HG03045 (cell line): ENCODE measurements at regions not wholly inside any gene's neighbourhood (a gene's known extent, or its start where the extent isn't known, plus 50 kb on each side); places are given as distances from the start of the nearest gene placed in this dataset.

Source experiments
- ATAC-seq: cut with Tn5 transposase; IDR thresholded peaks from one replicate; pipeline ENCODE4 v1.9.1; 2021; ENCODE audit warnings: mild to moderate bottlenecking, moderate library complexity; ENCODE audit not compliant: unreplicated experiment

- no peak for ATAC-seq
These were observed 147.0 kb upstream of the NTM start for GRCh38 chr11:131223198-131223991.

GRCh38 chr11:131228378-131228777, 142.0 kb upstream of the NTM start:
- no peak for ATAC-seq

- no peak for ATAC-seq
These were observed 141.2 kb upstream of the NTM start for GRCh38 chr11:131229221-131229620.

DNA sequence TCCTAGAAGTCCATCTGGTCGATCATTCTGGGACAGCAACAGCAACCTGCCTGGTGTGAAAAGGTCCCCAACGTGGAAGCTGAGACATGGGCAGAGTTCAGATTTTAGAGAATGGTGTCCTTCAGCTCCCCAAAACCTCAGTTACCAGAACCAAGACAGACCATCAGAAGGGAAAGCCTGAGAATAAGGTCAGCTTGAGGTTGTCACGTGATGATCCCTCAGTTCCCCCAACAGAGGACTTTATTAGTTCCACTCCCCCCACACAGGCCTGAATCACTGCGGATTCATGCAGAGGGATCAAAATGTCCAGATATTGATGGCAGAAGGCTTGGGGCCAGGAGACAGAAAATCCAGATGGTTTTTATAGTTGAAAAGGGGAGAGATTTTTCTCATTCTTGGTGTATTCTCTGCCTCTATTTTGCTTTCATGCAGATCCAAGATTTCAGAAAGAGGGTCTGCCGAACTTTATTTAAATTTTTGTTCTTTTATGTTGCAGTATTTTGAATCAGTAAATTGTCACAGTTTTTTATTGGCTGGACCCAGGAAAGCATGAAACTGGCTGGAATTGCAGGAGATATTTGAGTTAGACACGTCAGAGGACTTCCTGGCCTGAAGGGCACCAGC, 139.0 kb upstream of the NTM start:
- no peak for ATAC-seq

- no peak for ATAC-seq
These were observed 138.2 kb upstream of the NTM start for GRCh38 chr11:131232261-131232660.

DNA sequence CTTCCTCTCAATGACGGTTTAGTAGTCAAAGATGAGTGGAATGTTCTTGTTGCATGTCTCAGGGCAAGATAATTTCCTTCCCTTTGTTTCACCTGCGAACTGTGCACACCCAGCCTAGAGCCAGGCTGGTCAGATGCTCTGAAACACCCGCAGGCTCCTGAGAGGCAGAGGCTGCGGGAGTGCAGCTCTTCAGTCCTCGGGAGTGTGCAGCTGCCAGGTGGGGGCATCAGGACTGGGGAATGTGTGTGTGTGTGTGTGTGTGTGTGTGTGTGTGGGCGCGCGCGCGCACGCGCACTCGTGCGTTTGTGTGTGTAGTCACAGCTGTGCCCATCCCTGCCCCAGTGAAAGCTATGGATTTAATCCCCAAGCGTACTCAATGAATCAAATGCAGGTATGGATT, 136.2 kb upstream of the NTM start:
- ATAC-seq: no peak

- ATAC-seq: no peak
These were observed 134.8 kb upstream of the NTM start for GRCh38 chr11:131235328-131236298.

DNA sequence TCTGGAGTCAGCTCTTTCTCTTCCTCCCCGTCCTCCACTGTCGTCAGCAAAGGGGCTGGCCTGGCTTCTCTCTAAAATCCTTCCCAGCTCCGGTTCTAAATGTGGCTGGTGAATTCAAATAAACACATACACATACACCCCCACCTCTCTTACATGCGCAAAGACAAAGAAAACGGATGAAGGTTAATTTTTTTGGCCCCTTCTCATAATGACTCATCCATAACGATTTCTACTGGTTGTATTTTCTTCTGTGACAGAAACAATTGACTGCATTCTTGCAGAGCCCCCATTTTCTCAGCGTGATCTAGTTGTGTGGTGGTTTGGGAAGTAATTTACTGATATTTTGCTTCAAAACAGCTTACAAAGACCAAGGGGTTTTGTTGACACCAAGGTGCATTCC, 130.0 kb upstream of the NTM start:
- no peak for ATAC-seq

DNA sequence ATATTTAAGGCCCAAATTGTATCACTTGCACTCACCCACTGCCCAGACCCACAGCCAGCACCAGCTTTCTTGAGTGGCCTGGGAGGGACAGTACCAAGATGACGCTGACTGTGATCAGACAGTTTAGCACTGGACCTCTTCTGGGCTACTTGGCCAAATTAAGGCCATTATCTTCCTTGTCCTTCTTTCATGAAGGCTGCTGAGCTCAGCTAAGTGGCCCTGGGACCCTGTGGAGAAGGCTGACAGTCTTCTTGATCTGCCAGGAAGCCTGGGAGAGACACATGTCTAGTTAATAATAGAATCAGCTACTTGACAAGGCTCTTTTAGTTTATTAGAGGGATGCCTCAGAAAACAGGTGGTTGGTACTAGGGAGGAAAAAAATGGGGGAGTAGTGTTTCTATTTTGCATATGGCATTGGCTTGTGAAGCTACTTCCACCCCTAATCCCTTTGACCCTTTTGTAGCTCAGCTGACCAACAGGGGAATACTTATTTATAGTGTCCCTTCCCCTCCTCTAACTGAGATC, 127.9 kb upstream of the NTM start:
- no peak for ATAC-seq

DNA sequence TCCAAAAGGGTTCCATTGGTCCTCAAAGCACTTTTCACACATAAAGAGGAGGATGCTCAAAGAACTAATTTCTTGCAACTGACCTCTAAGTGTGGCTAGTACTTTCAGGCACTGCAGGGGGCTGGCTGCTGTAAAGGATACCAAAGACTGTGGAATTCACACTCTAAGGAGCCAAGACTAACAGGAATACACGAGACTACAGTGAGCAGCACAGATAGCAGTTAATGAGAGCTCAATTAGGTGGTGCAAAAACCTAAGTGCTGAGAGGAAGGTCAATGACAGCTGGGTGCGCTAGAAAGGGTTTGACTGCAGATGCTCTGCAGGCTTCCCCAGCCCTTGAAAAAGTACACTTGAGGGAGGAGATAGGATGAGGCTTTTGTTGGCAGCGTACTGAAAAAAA, 124.3 kb upstream of the NTM start:
- ATAC-seq: no peak

DNA sequence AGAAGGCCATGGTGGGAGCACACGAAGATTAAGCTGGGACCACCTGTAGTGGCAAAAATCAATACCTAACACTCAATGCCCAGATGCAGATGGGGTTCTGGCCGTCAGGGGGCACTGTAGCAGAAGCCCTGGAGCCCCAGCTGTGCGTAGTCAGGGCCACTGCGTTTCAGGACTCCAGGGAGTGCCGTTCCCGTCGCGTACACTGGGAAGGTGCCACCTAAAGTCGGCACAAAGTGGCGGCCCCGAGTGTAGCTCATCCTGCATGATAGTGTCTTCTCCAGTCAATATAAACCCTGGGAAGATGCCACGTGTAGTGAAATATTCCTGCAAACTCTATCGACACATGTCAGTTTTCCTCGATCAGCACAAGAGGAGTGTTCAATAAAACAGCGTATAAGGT, 123.8 kb upstream of the NTM start:
- no peak for ATAC-seq

GRCh38 chr11:131248588-131248987, 121.8 kb upstream of the NTM start:
- no peak for ATAC-seq

- ATAC-seq: no peak
These were observed 117.2 kb upstream of the NTM start for GRCh38 chr11:131253142-131253655.

DNA sequence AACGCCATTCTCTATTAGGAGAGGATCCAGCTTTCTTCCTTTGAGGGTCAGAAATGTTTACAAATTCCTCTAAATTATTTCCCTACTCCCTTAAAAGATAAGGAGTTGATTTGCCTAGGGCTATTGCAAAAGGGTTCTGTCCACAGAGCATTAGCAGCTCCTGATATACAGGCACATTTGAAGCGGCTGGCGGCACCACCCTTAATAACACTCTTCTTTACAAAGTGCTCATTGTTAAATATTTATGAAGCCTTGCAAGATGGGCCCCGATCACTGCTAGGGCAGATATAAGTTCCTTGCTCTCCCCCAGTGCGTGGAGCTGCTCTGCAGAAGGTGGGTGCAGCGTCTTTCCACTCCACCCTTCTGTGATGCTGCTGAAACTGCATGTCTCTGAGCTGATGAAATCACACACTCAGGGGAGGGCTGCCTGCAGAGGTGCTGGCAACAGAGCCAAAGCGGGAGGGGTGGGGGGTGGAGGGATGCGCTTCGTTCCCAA, 116.7 kb upstream of the NTM start:
- ATAC-seq: no peak

- no peak for ATAC-seq
These were observed 116.2 kb upstream of the NTM start for GRCh38 chr11:131254254-131254653.

GRCh38 chr11:131274233-131274632, 96.2 kb upstream of the NTM start:
- ATAC-seq: no peak

- ATAC-seq: no peak
These were observed 94.8 kb upstream of the NTM start for GRCh38 chr11:131275580-131275979.

- no peak for ATAC-seq
These were observed 91.9 kb upstream of the NTM start for GRCh38 chr11:131278472-131278871.

GRCh38 chr11:131279654-131280384, 90.6 kb upstream of the NTM start:
- ATAC-seq: no peak

GRCh38 chr11:131281316-131281715, 89.1 kb upstream of the NTM start:
- no peak for ATAC-seq
